RWPE2 (cell line): ENCODE measurements at regions not wholly inside any gene's neighbourhood (a gene's known extent, or its start where the extent isn't known, plus 50 kb on each side); places are given as distances from the start of the nearest gene placed in this dataset.

Source experiments
- ATAC-seq: fragments of 200-7000 bp; cut with Tn5 transposase; 3 replicates; pipeline ENCODE4 v1.9.1; 2021; ENCODE audit warnings: low read depth
- DNase-seq: peaks from one replicate; pipeline ENCODE4 v3.0.0-alpha.2; 2020; ENCODE audit warnings: low spot score
- H3K27ac ChIP-seq: fragments of 450-650 bp; 2 replicates; pipeline ENCODE4 v1.5.1; 2017; ENCODE audit warnings: mild to moderate bottlenecking; ENCODE audit not compliant: poor library complexity, severe bottlenecking
- H3K27me3 ChIP-seq: fragments of 250-450 bp; sonication (Bioruptor Pico); 2 replicates; pipeline ENCODE4 v1.5.1; 2021; ENCODE audit warnings: mild to moderate bottlenecking, moderate library complexity; ENCODE audit not compliant: insufficient read depth, poor library complexity, severe bottlenecking
- H3K36me3 ChIP-seq: fragments of 250-450 bp; sonication (Bioruptor Pico); 2 replicates; pipeline ENCODE4 v1.5.1; 2020; ENCODE audit warnings: low read depth, mild to moderate bottlenecking, moderate library complexity
- H3K4me1 ChIP-seq: fragments of 250-450 bp; sonication (Bioruptor Pico); 2 replicates; pipeline ENCODE4 v1.5.1; 2021; ENCODE audit warnings: mild to moderate bottlenecking, moderate library complexity; ENCODE audit not compliant: insufficient read depth, poor library complexity, severe bottlenecking
- H3K4me3 ChIP-seq: fragments of 250-450 bp; sonication (Bioruptor Pico); 2 replicates; pipeline ENCODE4 v1.5.1; 2021; ENCODE audit warnings: mild to moderate bottlenecking, moderate library complexity; ENCODE audit not compliant: severe bottlenecking
- H3K9me3 ChIP-seq: fragments of 250-450 bp; sonication (Bioruptor Pico); 2 replicates; pipeline ENCODE4 v1.5.1; 2021; ENCODE audit warnings: mild to moderate bottlenecking, moderate library complexity; ENCODE audit not compliant: severe bottlenecking
- CTCF ChIP-seq: fragments of 450-650 bp; IDR thresholded peaks from one replicate; pipeline ENCODE4 v1.5.1; 2017; ENCODE audit warnings: mild to moderate bottlenecking, moderate library complexity; ENCODE audit not compliant: poor library complexity, severe bottlenecking

DNA sequence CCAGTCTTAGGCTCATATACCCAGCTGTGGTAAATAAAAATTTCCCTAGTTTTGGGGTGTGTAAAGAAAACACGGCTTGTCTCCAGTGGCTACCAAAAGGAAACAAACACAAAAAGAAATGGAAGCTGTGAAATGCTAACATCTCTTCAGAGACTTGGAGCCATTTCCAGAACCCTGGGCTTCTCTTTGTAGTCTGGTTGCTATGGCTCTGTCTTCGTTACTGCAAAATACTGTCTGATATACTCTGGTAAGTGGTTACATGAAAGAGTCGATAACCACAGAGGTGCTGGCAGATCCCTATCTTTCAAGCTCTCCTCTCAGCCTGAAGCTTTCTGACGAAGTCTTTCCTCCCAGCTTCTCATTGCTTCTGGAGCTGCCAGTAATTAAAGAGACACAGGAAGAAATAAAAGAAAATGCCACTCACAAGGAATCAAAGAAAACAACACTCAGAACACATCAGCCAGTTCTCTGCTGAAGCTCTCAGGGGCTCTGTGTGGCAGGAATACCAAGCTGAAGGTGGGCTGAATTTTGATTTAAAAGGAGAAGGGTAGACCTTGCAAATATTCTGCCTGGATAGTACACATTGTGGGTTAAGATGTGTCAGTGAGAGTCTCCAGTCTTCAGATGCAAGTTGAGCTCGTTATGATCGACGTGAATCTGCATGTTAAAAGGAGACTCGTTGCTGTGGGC, 107.6 kb upstream of the FAM9C start:
- ATAC-seq (no peak), DNase-seq (no peak)
- no peak overlapping the region for H3K27ac ChIP-seq
- no peaks in the 10 kb centered on the region for H3K9me3 ChIP-seq
- H3K4me1 ChIP-seq = no peaks in the 10 kb centered on the region
- no peak for TF ChIP-seq CTCF
- no peak overlapping the region for H3K4me3 ChIP-seq
- no peaks in the 10 kb centered on the region for H3K27me3 ChIP-seq
- H3K36me3 ChIP-seq = no peaks in the 10 kb centered on the region

- H3K36me3 ChIP-seq = no peaks in the 10 kb centered on the region
- no peak for TF ChIP-seq CTCF
- H3K27ac ChIP-seq = no peak overlapping the region
- DNase-seq (no peak), ATAC-seq (no peak)
- H3K4me1 ChIP-seq = no peaks in the 10 kb centered on the region
- H3K4me3 ChIP-seq = no peak overlapping the region
- no peaks in the 10 kb centered on the region for H3K27me3 ChIP-seq
- no peaks in the 10 kb centered on the region for H3K9me3 ChIP-seq
These were observed 105.4 kb upstream of the FAM9C start for GRCh38 chrX:13149702-13150350.

DNA sequence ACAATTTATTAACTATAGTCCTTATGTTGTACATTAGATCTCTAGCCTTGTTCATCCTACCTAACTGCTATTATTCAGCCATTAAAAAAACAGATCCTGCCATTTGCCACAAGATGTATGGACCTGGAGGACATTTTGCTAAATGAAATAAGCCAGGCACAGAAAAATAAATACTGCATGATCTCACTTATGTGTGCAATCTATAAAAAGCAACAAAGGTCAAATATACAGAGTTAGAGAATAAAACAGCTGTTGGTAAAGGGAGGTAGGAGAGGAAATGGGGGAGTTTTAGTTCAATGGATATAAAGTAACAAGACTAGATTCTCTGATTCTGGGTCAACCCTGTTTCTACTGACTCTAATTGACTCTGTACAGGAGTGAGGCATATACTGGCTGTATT, 103.3 kb upstream of the FAM9C start:
- no peak for ATAC-seq
- no peak for TF ChIP-seq CTCF
- Histone ChIP-seq H3K36me3 (no peaks in the 10 kb centered on the region), H3K27me3 (no peaks in the 10 kb centered on the region), H3K9me3 (no peaks in the 10 kb centered on the region), H3K27ac (no peak overlapping the region), H3K4me1 (no peaks in the 10 kb centered on the region), H3K4me3 (no peak overlapping the region)
- no peak for DNase-seq

- ATAC-seq = no peak
- H3K4me1 ChIP-seq = no peaks in the 10 kb centered on the region
These were observed 102.7 kb upstream of the FAM9C start for GRCh38 chrX:13147147-13147546.

More at GRCh38 chrX:13147147-13147546, 102.7 kb upstream of the FAM9C start:
- Histone ChIP-seq H3K27me3 (no peaks in the 10 kb centered on the region), H3K27ac (no peak overlapping the region), H3K9me3 (no peaks in the 10 kb centered on the region), H3K36me3 (no peaks in the 10 kb centered on the region), H3K4me3 (no peak overlapping the region)
- DNase-seq = no peak
- TF ChIP-seq CTCF = no peak
